Testis (tissue), 2 donors: ENCODE measurements at regions not wholly inside any gene's neighbourhood (a gene's known extent, or its start where the extent isn't known, plus 50 kb on each side); places are given as distances from the start of the nearest gene placed in this dataset.

ENCODE experiments used
- DNase-seq: peaks from one replicate; pipeline ENCODE4 v3.0.0-alpha.2; 2019
- H3K27ac ChIP-seq, 2 donors: fragments of 200-600 bp; sonication (generic); one replicate each; pipeline ENCODE4 v1.5.1; 2019
- H3K27me3 ChIP-seq: fragments of 200-600 bp; sonication (generic); one replicate; pipeline ENCODE4 v1.5.1; 2019
- H3K36me3 ChIP-seq: fragments of 200-600 bp; sonication (generic); one replicate; pipeline ENCODE4 v1.5.1; 2017; ENCODE audit warnings: low read depth; ENCODE audit errors: missing control alignments
- H3K4me1 ChIP-seq: fragments of 200-600 bp; sonication (generic); one replicate; pipeline ENCODE4 v1.5.1; 2019
- H3K4me3 ChIP-seq, 2 donors: fragments of 200-600 bp; sonication (generic); one replicate each; pipeline ENCODE4 v1.5.1; 2017 to 2019
- H3K9me3 ChIP-seq: fragments of 200-600 bp; sonication (generic); one replicate; pipeline ENCODE4 v1.5.1; 2017
- CTCF ChIP-seq, 3 experiments: fragments of 450-650 bp in 2 of 3; fragments of 200-600 bp in 1 of 3; sonication (generic) in 1 of 3; IDR thresholded peaks; one replicate each; pipeline ENCODE4 v1.5.1; 2016 to 2019; ENCODE audit warnings: antibody characterized with exemption in 3 of 3, mild to moderate bottlenecking in 2 of 3, moderate library complexity in 1 of 3
- POLR2A ChIP-seq: fragments of 450-650 bp; IDR thresholded peaks from one replicate; pipeline ENCODE4 v1.6.1; 2017; ENCODE audit warnings: antibody characterized with exemption, mild to moderate bottlenecking, moderate library complexity
- WGBS, 2 donors: methylation state at CpG; one replicate each; pipeline ENCODE4 v1.1.5; 2018; 5-methylcytosine and 5-hydroxymethylcytosine counted together
- intact Hi-C: fragments of 100-400 bp; cut with DNase I; formaldehyde crosslinking; loops from one replicate; pipeline ENCODE4 v1.15.1; 2023; ENCODE audit warnings: low total_unique reads

GRCh38 chr3:43863966-43864933, 173.5 kb downstream of the ABHD5 start:
- no peak for DNase-seq
- Histone ChIP-seq H3K4me1 (no peaks in the 10 kb centered on the region), H3K4me3 (no peak overlapping the region), H3K9me3 (no peaks in the 10 kb centered on the region), H3K27me3 (no peaks in the 10 kb centered on the region), H3K27ac (no peak overlapping the region), H3K36me3 (no peaks in the 10 kb centered on the region)
- 74 to 77% methylated on average over 6 of the region's 6 CpGs for WGBS, 2 donors
- TF ChIP-seq POLR2A = no peak
- intact Hi-C loops = no loop called here

GRCh38 chr3:43865351-43865750, 174.6 kb downstream of the ABHD5 start:
- no peak for DNase-seq
- H3K27me3 ChIP-seq = no peaks in the 10 kb centered on the region
- no peak for TF ChIP-seq CTCF (IDR thresholded peaks at IDR 0.05)
- no peak for TF ChIP-seq POLR2A
- no peak overlapping the region for H3K27ac ChIP-seq
- H3K4me3 ChIP-seq = no peak overlapping the region
- no peaks in the 10 kb centered on the region for H3K36me3 ChIP-seq
- H3K4me1 ChIP-seq = no peaks in the 10 kb centered on the region
- intact Hi-C loops = no loop called here
- no peaks in the 10 kb centered on the region for H3K9me3 ChIP-seq
- 88 to 91% methylated on average over 4 of the region's 4 CpGs for WGBS, 2 donors

GRCh38 chr3:43865887-43866528, 175.3 kb downstream of the ABHD5 start:
- intact Hi-C loops = no loop called here
- Histone ChIP-seq H3K4me3 (no peak overlapping the region), H3K9me3 (no peaks in the 10 kb centered on the region), H3K27me3 (no peaks in the 10 kb centered on the region), H3K36me3 (no peaks in the 10 kb centered on the region), H3K4me1 (no peaks in the 10 kb centered on the region), H3K27ac (no peak overlapping the region)
- no peak for DNase-seq
- WGBS, 2 donors = 87 to 90% methylated on average over 8 to 9 of the region's 9 CpGs
- TF ChIP-seq POLR2A (no peak), CTCF (IDR thresholded peaks at IDR 0.05) (no peak)

- no peak for DNase-seq
- Histone ChIP-seq H3K27ac (no peak overlapping the region), H3K4me1 (no peaks in the 10 kb centered on the region), H3K9me3 (no peaks in the 10 kb centered on the region), H3K36me3 (no peaks in the 10 kb centered on the region), H3K4me3 (no peak overlapping the region), H3K27me3 (no peaks in the 10 kb centered on the region)
- 89 to 91% methylated on average over 3 of the region's 3 CpGs for WGBS, 2 donors
- TF ChIP-seq CTCF (IDR thresholded peaks at IDR 0.05) = no peak
- TF ChIP-seq POLR2A = no peak
- intact Hi-C loops = no loop called here
These were observed 176.0 kb downstream of the ABHD5 start for GRCh38 chr3:43866529-43867353.
